ENCODE measurements at regions not wholly inside any gene's neighbourhood (a gene's known extent, or its start where the extent isn't known, plus 50 kb on each side); places are given as distances from the start of the nearest gene placed in this dataset.

DNA sequence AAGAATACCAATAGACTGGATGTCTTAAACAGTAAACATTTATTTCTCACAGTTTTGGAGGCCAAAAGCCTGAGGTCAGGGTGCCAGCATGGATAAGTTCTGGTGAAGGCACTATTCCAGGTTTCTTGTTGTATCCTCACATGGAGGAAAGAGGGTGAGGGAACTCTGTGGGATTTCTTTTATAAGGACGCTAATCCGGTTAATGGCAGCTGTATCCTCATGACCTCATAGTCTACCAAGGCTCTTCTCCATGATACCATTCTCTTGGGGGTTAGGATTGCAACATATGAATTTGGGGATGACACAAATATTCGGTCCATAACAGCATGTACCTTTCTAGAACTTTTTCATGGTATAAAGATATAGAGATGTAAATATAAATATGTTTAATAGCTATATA is 412.0 kb downstream of the LMO7 start:
- no peaks in the 10 kb centered on the region for H3K36me3 ChIP-seq (replicated peaks; ENCODE audit: control insufficient read depth, insufficient read depth, low read length)
- no peak overlapping the region for H3K4me3 ChIP-seq (ENCODE audit: insufficient read depth, low read depth, low read length)
- no peaks in the 10 kb centered on the region for H3K27me3 ChIP-seq (ENCODE audit: control insufficient read depth, insufficient read depth, low read length)
- no peak for DNase-seq

DNA sequence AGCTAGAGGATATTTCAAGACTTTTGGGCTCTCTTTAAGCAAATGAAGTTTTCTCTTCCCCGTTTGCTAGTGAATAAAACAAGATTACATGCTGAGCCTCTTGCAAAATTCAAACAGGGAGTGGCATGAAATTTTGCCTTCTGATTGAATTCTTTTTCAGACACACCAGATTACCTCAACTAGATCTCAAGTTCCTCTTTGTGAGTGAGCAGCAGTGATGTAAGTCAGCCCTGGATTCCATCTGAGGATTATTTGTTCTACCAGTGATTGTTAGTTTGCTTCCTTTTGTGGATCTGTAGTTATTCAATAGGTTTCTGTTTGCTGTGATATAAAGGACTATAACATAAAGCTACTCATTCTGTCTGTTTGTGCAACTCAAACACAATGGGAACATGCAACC is 407.7 kb downstream of the LMO7 start:
- DNase-seq = no peak
- Histone ChIP-seq H3K36me3 (replicated peaks; ENCODE audit: control insufficient read depth, insufficient read depth, low read length) (no peaks in the 10 kb centered on the region), H3K27me3 (ENCODE audit: control insufficient read depth, insufficient read depth, low read length) (no peaks in the 10 kb centered on the region), H3K4me3 (ENCODE audit: insufficient read depth, low read depth, low read length) (no peak overlapping the region)

- no peaks in the 10 kb centered on the region for H3K27me3 ChIP-seq (ENCODE audit: control insufficient read depth, insufficient read depth, low read length)
- no peak overlapping the region for H3K4me3 ChIP-seq (ENCODE audit: insufficient read depth, low read depth, low read length)
- no peaks in the 10 kb centered on the region for H3K36me3 ChIP-seq (replicated peaks; ENCODE audit: control insufficient read depth, insufficient read depth, low read length)
- DNase-seq = peak; percentile 0
Measured at GRCh38 chr13:76038920-76039716, 403.0 kb downstream of the LMO7 start.

- no peak overlapping the region for H3K4me3 ChIP-seq (ENCODE audit: insufficient read depth, low read depth, low read length)
- H3K36me3 ChIP-seq (replicated peaks; ENCODE audit: control insufficient read depth, insufficient read depth, low read length) = no peaks in the 10 kb centered on the region
- DNase-seq = no peak
Measured at GRCh38 chr13:76036176-76036575, 400.0 kb downstream of the LMO7 start.

DNA sequence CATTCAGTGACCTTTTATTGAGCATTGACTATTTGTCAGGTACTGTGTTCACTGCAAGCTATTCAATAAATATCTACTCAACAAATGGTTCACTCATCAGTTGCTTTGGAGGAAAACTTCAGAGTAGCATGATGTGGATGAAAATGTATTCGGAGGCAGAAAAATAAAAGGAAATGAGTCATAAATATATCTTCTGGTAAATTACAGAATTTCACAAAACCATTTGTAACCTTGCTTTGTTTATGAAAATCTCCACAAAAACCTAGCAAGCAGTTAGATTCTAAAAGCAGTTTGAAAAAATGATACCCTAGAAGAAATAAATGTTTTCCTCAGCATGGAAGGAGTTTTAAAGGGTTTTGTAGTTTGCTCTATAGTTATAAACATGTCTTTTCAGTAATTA is 399.6 kb downstream of the LMO7 start:
- H3K36me3 ChIP-seq (replicated peaks; ENCODE audit: control insufficient read depth, insufficient read depth, low read length) = no peaks in the 10 kb centered on the region
- no peak for DNase-seq
- H3K4me3 ChIP-seq (ENCODE audit: insufficient read depth, low read depth, low read length) = no peak overlapping the region
- no peaks in the 10 kb centered on the region for H3K27me3 ChIP-seq (ENCODE audit: control insufficient read depth, insufficient read depth, low read length)

More at GRCh38 chr13:76036176-76036575, 400.0 kb downstream of the LMO7 start:
- no peaks in the 10 kb centered on the region for H3K27me3 ChIP-seq (ENCODE audit: control insufficient read depth, insufficient read depth, low read length)

- DNase-seq = no peak
- H3K36me3 ChIP-seq (replicated peaks; ENCODE audit: control insufficient read depth, insufficient read depth, low read length) = no peaks in the 10 kb centered on the region
- no peaks in the 10 kb centered on the region for H3K27me3 ChIP-seq (ENCODE audit: control insufficient read depth, insufficient read depth, low read length)
- H3K4me3 ChIP-seq (ENCODE audit: insufficient read depth, low read depth, low read length) = no peak overlapping the region
Measured at GRCh38 chr13:76029706-76030105, 393.6 kb downstream of the LMO7 start.

DNA sequence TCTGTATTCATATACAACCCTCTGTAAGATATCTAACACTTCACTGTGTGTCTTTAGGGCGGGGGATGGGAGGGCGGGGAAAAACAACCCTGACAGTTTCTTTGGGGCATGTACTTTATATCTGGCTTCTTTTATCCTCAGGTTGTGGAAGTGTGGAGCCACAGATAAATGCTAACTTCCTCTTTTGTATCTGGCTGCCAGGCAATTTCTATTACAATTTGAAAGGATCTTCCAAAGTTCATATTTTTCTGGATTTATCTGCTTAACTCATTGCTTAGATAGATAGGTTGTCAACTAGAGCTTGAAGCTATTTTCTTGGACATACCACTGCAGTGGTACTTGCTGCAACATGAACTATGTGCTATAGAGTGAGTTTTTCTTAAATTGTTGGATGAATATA is 393.0 kb downstream of the LMO7 start:
- H3K4me3 ChIP-seq (ENCODE audit: insufficient read depth, low read depth, low read length) = no peak overlapping the region
- DNase-seq = no peak
- H3K36me3 ChIP-seq (replicated peaks; ENCODE audit: control insufficient read depth, insufficient read depth, low read length) = no peaks in the 10 kb centered on the region
- no peaks in the 10 kb centered on the region for H3K27me3 ChIP-seq (ENCODE audit: control insufficient read depth, insufficient read depth, low read length)

- Histone ChIP-seq H3K36me3 (replicated peaks; ENCODE audit: control insufficient read depth, insufficient read depth, low read length) (no peaks in the 10 kb centered on the region), H3K27me3 (ENCODE audit: control insufficient read depth, insufficient read depth, low read length) (no peaks in the 10 kb centered on the region), H3K4me3 (ENCODE audit: insufficient read depth, low read depth, low read length) (no peak overlapping the region)
- DNase-seq = no peak
Measured at GRCh38 chr13:76027131-76027530, 391.0 kb downstream of the LMO7 start.

DNA sequence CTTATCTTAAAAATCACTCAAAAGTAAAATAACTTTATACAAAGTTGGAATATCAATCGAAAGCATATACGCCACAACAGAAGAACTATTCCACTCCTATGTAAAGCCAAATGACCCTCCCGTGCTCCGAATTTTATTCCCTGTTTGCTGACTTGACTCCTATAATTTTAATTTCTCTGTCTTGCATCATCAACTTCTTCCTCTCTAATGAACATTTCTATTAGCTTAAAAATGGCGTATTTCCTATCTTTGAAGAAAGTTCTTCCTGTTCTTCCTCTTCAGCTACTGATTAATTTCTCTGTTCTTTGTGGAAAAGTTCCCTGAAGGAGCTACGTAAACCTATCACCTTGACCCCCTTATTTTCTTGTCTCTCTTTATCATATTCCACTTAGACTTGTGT is 389.3 kb downstream of the LMO7 start:
- Histone ChIP-seq H3K27me3 (ENCODE audit: control insufficient read depth, insufficient read depth, low read length) (no peaks in the 10 kb centered on the region), H3K36me3 (replicated peaks; ENCODE audit: control insufficient read depth, insufficient read depth, low read length) (no peaks in the 10 kb centered on the region), H3K4me3 (ENCODE audit: insufficient read depth, low read depth, low read length) (no peak overlapping the region)
- no peak for DNase-seq

DNA sequence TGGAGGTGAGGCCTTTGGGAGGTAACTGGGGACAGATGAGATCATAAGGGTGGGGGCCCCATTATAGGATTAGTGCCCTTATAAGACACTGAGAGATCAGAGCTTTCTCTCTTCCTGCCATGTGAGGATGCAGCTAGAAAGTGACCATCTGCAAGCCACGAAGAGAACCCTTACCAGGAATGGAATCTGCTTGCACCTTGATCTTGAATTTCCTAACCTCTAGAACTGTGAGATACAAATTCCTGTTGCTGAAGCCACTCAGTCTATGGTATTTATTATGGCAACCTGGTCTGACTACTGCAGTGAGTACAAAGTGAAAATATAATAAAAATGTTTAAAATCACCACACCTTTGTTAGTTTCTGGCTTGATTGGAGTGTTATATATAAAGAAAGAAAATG is 388.0 kb downstream of the LMO7 start:
- Histone ChIP-seq H3K27me3 (ENCODE audit: control insufficient read depth, insufficient read depth, low read length) (no peaks in the 10 kb centered on the region), H3K36me3 (replicated peaks; ENCODE audit: control insufficient read depth, insufficient read depth, low read length) (no peaks in the 10 kb centered on the region), H3K4me3 (ENCODE audit: insufficient read depth, low read depth, low read length) (no peak overlapping the region)
- DNase-seq = no peak

- H3K27me3 ChIP-seq (ENCODE audit: control insufficient read depth, insufficient read depth, low read length) = no peaks in the 10 kb centered on the region
- no peaks in the 10 kb centered on the region for H3K36me3 ChIP-seq (replicated peaks; ENCODE audit: control insufficient read depth, insufficient read depth, low read length)
- H3K4me3 ChIP-seq (ENCODE audit: insufficient read depth, low read depth, low read length) = no peak overlapping the region
- DNase-seq = no peak
Measured at GRCh38 chr13:76023652-76024051, 387.5 kb downstream of the LMO7 start.

- no peak for DNase-seq
- Histone ChIP-seq H3K27me3 (ENCODE audit: control insufficient read depth, insufficient read depth, low read length) (no peaks in the 10 kb centered on the region), H3K36me3 (replicated peaks; ENCODE audit: control insufficient read depth, insufficient read depth, low read length) (no peaks in the 10 kb centered on the region), H3K4me3 (ENCODE audit: insufficient read depth, low read depth, low read length) (no peak overlapping the region)
Measured at GRCh38 chr13:76020421-76020955, 384.4 kb downstream of the LMO7 start.

GRCh38 chr13:76019421-76020044 is 383.4 kb downstream of the LMO7 start:
- H3K4me3 ChIP-seq (ENCODE audit: insufficient read depth, low read depth, low read length) = no peak overlapping the region
- peak; percentile 0 for DNase-seq
- H3K27me3 ChIP-seq (ENCODE audit: control insufficient read depth, insufficient read depth, low read length) = no peaks in the 10 kb centered on the region
- H3K36me3 ChIP-seq (replicated peaks; ENCODE audit: control insufficient read depth, insufficient read depth, low read length) = no peaks in the 10 kb centered on the region

- Histone ChIP-seq H3K36me3 (replicated peaks; ENCODE audit: control insufficient read depth, insufficient read depth, low read length) (no peaks in the 10 kb centered on the region), H3K4me3 (ENCODE audit: insufficient read depth, low read depth, low read length) (no peak overlapping the region), H3K27me3 (ENCODE audit: control insufficient read depth, insufficient read depth, low read length) (no peaks in the 10 kb centered on the region)
- no peak for DNase-seq
Measured at GRCh38 chr13:76017861-76018556, 381.9 kb downstream of the LMO7 start.
